Vagina (tissue), 2 donors: ENCODE measurements at regions not wholly inside any gene's neighbourhood (a gene's known extent, or its start where the extent isn't known, plus 50 kb on each side); places are given as distances from the start of the nearest gene placed in this dataset.

Experiments
- DNase-seq, 2 donors: peaks; one replicate each; pipeline ENCODE4 v3.0.0-alpha.2; 2017; ENCODE audit errors: extremely low spot score in 2 of 2
- H3K27ac ChIP-seq: fragments of 200-600 bp; sonication (generic); one replicate; pipeline ENCODE4 v1.5.1; 2019
- H3K27me3 ChIP-seq: fragments of 200-600 bp; sonication (generic); one replicate; pipeline ENCODE4 v1.5.1; 2019
- H3K36me3 ChIP-seq, 2 donors: fragments of 200-600 bp; sonication (generic); one replicate each; pipeline ENCODE4 v1.5.1; 2017 to 2019
- H3K4me1 ChIP-seq: fragments of 200-600 bp; sonication (generic); one replicate; pipeline ENCODE4 v1.5.1; 2019
- H3K4me3 ChIP-seq, 2 donors: fragments of 200-600 bp; sonication (generic); 1 replicate in 1 of 2; 2 replicates in 1 of 2; pipeline ENCODE4 v1.5.1; 2016 to 2019
- H3K9me3 ChIP-seq: fragments of 200-600 bp; sonication (generic); one replicate; pipeline ENCODE4 v1.5.1; 2019
- POLR2A ChIP-seq, 2 donors: fragments of 450-650 bp; IDR thresholded peaks; one replicate each; pipeline ENCODE4 v1.6.1; 2017; ENCODE audit warnings: antibody characterized with exemption in 2 of 2, mild to moderate bottlenecking in 2 of 2, moderate library complexity in 2 of 2
- POLR2AphosphoS5 ChIP-seq, 2 donors: sonication (generic); formaldehyde crosslinking; IDR thresholded peaks; one replicate each; pipeline ENCODE4 v1.9.0; 2017; ENCODE audit warnings: antibody characterized with exemption in 2 of 2, mild to moderate bottlenecking in 2 of 2, low read depth in 1 of 2; ENCODE audit not compliant: insufficient read depth in 1 of 2
- intact Hi-C: fragments of 100-400 bp; cut with DNase I; formaldehyde crosslinking; loops from one replicate; pipeline ENCODE4 v1.15.1; 2023
- TF ChIP-seq, protein P1 (sequence below), 3 experiments: fragments of 450-650 bp in 2 of 3; fragments of 200-600 bp in 1 of 3; sonication (generic) in 1 of 3; IDR thresholded peaks; one replicate each; pipeline ENCODE4 v1.5.1; 2017 to 2019; ENCODE audit warnings: antibody characterized with exemption in 3 of 3, mild to moderate bottlenecking in 2 of 3, moderate library complexity in 2 of 3

DNA sequence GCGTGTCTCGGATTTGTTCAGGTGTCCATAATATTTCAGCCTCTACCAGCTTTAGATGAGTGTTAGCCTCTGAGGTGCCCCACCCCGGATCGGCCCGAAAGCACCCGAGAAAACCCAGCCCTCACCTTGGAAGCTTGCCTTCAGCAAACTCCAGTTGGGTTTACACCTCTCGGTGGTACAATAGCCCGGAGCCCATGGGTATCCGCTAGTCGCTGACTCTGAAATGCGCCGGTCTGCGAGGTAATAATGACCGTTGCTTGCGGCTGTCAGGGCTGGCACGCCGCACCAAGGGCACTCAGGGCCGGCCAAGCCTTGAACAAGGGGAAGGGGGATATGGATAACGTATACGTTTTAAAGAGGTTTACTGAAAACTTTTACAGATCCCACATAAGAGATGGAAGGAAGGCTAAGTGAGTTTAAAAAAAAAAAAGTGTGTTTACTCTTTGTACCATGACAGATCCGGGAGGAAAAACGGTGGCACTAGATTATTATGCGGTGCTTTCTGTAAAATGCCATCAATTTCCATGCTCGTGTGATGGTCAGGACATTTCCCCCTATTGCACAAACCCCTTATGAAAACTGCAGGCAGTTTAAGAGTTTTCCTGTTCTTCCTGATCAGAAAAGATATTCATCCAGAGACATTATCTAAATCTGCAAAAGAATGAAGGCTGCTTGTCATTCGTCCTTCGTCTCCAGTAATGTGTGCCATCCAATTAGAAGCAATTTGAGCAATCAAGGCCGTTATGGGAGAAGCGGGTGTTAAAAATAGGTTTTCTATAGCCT, 124.2 kb downstream of the TMEM161B start:
- TF ChIP-seq POLR2AphosphoS5 (IDR thresholded peaks at IDR 0.05; ENCODE audit: insufficient read depth in 1 of 2, low read depth in 1 of 2) (no peak), POLR2A (IDR thresholded peaks at IDR 0.05) (no peak)
- TF ChIP-seq, protein P1, sequence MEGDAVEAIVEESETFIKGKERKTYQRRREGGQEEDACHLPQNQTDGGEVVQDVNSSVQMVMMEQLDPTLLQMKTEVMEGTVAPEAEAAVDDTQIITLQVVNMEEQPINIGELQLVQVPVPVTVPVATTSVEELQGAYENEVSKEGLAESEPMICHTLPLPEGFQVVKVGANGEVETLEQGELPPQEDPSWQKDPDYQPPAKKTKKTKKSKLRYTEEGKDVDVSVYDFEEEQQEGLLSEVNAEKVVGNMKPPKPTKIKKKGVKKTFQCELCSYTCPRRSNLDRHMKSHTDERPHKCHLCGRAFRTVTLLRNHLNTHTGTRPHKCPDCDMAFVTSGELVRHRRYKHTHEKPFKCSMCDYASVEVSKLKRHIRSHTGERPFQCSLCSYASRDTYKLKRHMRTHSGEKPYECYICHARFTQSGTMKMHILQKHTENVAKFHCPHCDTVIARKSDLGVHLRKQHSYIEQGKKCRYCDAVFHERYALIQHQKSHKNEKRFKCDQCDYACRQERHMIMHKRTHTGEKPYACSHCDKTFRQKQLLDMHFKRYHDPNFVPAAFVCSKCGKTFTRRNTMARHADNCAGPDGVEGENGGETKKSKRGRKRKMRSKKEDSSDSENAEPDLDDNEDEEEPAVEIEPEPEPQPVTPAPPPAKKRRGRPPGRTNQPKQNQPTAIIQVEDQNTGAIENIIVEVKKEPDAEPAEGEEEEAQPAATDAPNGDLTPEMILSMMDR (IDR thresholded peaks at IDR 0.05), result no peak
- Histone ChIP-seq H3K4me3 (peak overlapping the region; percentile 49 to 53), H3K4me1 (peaks cover 26% of the 10 kb centered on the region), H3K27ac (no peak overlapping the region), H3K27me3 (no peaks in the 10 kb centered on the region), H3K9me3 (no peaks in the 10 kb centered on the region), H3K36me3 (no peaks in the 10 kb centered on the region)
- intact Hi-C loops, result loop anchor here (10.0 kb wide), 1 partner anchor 530 kb away; no protein-coding TSS in a partner anchor
- DNase-seq, result no peak

DNA sequence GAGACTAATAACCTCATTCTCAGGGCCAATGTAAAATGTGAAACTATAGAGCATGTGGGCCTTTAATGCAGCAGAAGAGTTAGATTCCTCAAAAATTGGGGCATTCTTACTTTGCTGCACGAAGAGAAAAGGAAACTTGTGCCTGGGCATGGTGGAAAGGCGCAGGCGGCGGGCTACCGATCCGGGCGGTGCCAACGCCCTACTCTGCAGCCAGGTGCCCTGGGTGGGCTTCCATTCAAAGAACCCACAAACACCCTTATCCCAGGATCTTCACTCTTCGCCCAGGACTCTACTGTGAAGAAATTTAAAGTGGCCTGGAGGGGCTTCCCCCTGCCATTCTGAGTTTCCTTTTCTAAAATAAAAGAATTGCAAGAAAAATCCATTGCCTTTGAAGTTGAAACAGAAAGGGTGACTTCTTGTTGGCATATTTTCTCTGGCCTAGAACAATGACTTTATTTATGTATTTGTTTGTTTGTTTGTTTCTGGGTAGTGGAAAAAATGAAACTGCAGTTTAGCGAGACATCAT, 124.9 kb downstream of the TMEM161B start:
- no peak for DNase-seq
- H3K9me3 ChIP-seq, result no peaks in the 10 kb centered on the region
- H3K27me3 ChIP-seq, result no peaks in the 10 kb centered on the region
- no peak overlapping the region for H3K27ac ChIP-seq
- H3K4me3 ChIP-seq, result peak overlapping the region; percentile 49 to 53
- TF ChIP-seq, protein P1 (IDR thresholded peaks at IDR 0.05), result no peak
- peak in 1 of 2 donors; percentile 16 for TF ChIP-seq POLR2AphosphoS5 (IDR thresholded peaks at IDR 0.05; ENCODE audit: insufficient read depth in 1 of 2, low read depth in 1 of 2)
- H3K4me1 ChIP-seq, result peaks cover 26% of the 10 kb centered on the region
- intact Hi-C loops, result loop anchor here (10.0 kb wide), 1 partner anchor 531 kb away; no protein-coding TSS in a partner anchor
- no peaks in the 10 kb centered on the region for H3K36me3 ChIP-seq

DNA sequence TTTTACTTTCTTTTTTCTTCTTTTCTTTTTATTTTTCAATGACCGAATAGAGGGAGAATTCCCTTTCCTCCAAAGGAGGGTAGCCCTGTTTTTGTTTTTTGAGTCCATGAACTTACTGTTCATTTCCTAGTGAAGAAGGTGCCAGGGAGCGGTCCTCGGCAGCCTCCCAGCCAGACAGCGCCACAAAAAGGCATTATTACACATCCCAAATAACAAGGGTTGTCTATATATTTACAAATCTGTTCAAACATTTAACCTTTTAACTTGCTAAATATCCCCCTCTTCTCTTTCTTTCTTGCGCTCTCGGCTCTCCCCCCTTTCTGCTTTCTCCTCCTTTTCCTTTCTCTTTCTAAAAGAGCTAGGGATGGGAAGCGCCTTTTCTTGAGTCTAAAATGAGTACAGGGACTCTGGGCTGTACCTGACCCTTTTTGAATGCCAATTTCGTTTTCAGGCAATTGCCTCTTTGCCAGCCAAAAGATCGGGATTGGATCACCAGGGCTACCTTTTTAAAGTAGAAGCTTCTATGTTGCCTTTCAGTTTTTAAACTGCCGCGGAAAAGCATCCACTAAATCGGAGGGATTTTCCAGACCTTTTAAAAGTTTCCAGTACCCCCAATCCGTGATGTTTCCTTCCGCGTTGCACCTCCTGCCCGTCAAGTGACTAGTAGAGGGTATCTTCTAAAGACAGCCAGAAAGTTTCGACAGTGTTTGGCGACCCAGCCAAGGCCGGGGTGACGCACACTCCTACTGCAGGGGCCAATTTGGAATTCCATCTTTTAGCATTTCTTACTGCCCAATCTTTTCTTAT, 125.6 kb downstream of the TMEM161B start:
- peaks cover 26% of the 10 kb centered on the region for H3K4me1 ChIP-seq
- no peaks in the 10 kb centered on the region for H3K9me3 ChIP-seq
- TF ChIP-seq POLR2AphosphoS5 (IDR thresholded peaks at IDR 0.05; ENCODE audit: insufficient read depth in 1 of 2, low read depth in 1 of 2) (no peak), POLR2A (IDR thresholded peaks at IDR 0.05) (no peak)
- TF ChIP-seq, protein P1 (IDR thresholded peaks at IDR 0.05), result no peak
- peak in 1 of 2 donors; percentile 92 for DNase-seq
- H3K27me3 ChIP-seq, result no peaks in the 10 kb centered on the region
- H3K4me3 ChIP-seq, result peak overlapping the region; percentile 49 to 53
- intact Hi-C loops, result loop anchor here (10.0 kb wide), 1 partner anchor 532 kb away; no protein-coding TSS in a partner anchor
- no peaks in the 10 kb centered on the region for H3K36me3 ChIP-seq
- no peak overlapping the region for H3K27ac ChIP-seq

DNA sequence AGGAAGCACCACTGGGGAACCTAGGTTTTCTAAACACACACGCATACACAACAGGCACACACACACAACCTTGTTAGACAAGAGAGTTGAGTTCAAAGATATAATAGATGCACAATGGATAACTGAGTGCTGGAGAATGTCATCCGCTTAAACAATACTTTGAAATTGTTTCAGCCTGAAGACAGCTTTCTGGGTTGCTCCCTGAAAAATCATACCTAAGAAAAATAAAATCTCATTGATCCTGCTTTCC, 126.1 kb downstream of the TMEM161B start:
- Histone ChIP-seq H3K4me1 (peaks cover 26% of the 10 kb centered on the region), H3K9me3 (no peaks in the 10 kb centered on the region), H3K27ac (peak overlapping the region; percentile 40), H3K27me3 (no peaks in the 10 kb centered on the region), H3K4me3 (peak overlapping the region; percentile 49 to 53), H3K36me3 (no peaks in the 10 kb centered on the region)
- TF ChIP-seq, protein P1 (IDR thresholded peaks at IDR 0.05), result no peak
- TF ChIP-seq POLR2AphosphoS5 (IDR thresholded peaks at IDR 0.05; ENCODE audit: insufficient read depth in 1 of 2, low read depth in 1 of 2) (no peak), POLR2A (IDR thresholded peaks at IDR 0.05) (no peak)
- intact Hi-C loops, result loop anchor here (10.0 kb wide), 1 partner anchor 532 kb away; no protein-coding TSS in a partner anchor
- no peak for DNase-seq
